HG02943 (cell line): ENCODE measurements at regions not wholly inside any gene's neighbourhood (a gene's known extent, or its start where the extent isn't known, plus 50 kb on each side); places are given as distances from the start of the nearest gene placed in this dataset.
"Not testable (repeated sequence)": the region's sequence is repeated elsewhere in the genome, so short reads cannot be mapped to it uniquely, and the experiment has no call there.

Experiments
- ATAC-seq: cut with Tn5 transposase; IDR thresholded peaks from one replicate; pipeline ENCODE4 v1.9.1; 2021; ENCODE audit warnings: mild to moderate bottlenecking, low read depth, moderate library complexity; ENCODE audit not compliant: unreplicated experiment

GRCh38 chr10:2813693-2814092, 253.7 kb upstream of the PFKP start:
- ATAC-seq, result no peak

GRCh38 chr10:2813286-2813685, 254.1 kb upstream of the PFKP start:
- ATAC-seq, result no peak

GRCh38 chr10:2812631-2813030, 254.7 kb upstream of the PFKP start:
- no peak for ATAC-seq

- no peak for ATAC-seq
Observed at GRCh38 chr10:2800178-2800577, 267.2 kb upstream of the PFKP start.

- ATAC-seq, result no peak
Observed at GRCh38 chr10:2798336-2799022, 268.9 kb upstream of the PFKP start.

GRCh38 chr10:2791774-2792443, 275.4 kb upstream of the PFKP start:
- ATAC-seq, result peak; percentile 95

GRCh38 chr10:2790396-2791188, 276.8 kb upstream of the PFKP start:
- no peak for ATAC-seq

- no peak for ATAC-seq
Observed at GRCh38 chr10:2786251-2786650, 281.1 kb upstream of the PFKP start.

GRCh38 chr10:2784766-2785165, 282.6 kb upstream of the PFKP start:
- no peak for ATAC-seq

- no peak for ATAC-seq
Observed at GRCh38 chr10:2782950-2783349, 284.4 kb upstream of the PFKP start.

- no peak for ATAC-seq
Observed at GRCh38 chr10:2782265-2782664, 285.1 kb upstream of the PFKP start.

- ATAC-seq, result no peak
Observed at GRCh38 chr10:2777666-2778355, 289.5 kb upstream of the PFKP start.

- ATAC-seq, result no peak
Observed at GRCh38 chr10:2772816-2773631, 294.3 kb upstream of the PFKP start.

- ATAC-seq, result no peak
Observed at GRCh38 chr10:2772135-2772534, 295.2 kb upstream of the PFKP start.

- ATAC-seq, result not testable (repeated sequence)
Observed at GRCh38 chr10:2767293-2767692, 300.1 kb upstream of the PFKP start.

GRCh38 chr10:2761971-2762370, 305.4 kb upstream of the PFKP start:
- no peak for ATAC-seq

- no peak for ATAC-seq
Observed at GRCh38 chr10:2761311-2761710, 306.0 kb upstream of the PFKP start.

GRCh38 chr10:2760736-2761135, 306.6 kb upstream of the PFKP start:
- no peak for ATAC-seq

GRCh38 chr10:2759233-2759632, 308.1 kb upstream of the PFKP start:
- no peak for ATAC-seq

- ATAC-seq, result no peak
Observed at GRCh38 chr10:2754943-2755342, 312.4 kb upstream of the PFKP start.
